ENCODE measurements at regions not wholly inside any gene's neighbourhood (a gene's known extent, or its start where the extent isn't known, plus 50 kb on each side); places are given as distances from the start of the nearest gene placed in this dataset.

GRCh38 chr5:52139888-52140615 lies 647.7 kb upstream of the ITGA1 start:
- Histone ChIP-seq H4K20me1 (ENCODE audit: control insufficient read depth, insufficient read depth) (no peaks in the 10 kb centered on the region), H3K27ac (ENCODE audit: control insufficient read depth, insufficient read depth) (no peak overlapping the region), H3K36me3 (ENCODE audit: control insufficient read depth in 2 of 2, insufficient read depth in 2 of 2, low read length in 1 of 2) (no peaks in the 10 kb centered on the region), H3K27me3 (replicated peaks in 1 of 2; ENCODE audit: control insufficient read depth in 2 of 2, insufficient read depth in 2 of 2, low read length in 1 of 2) (no peaks in the 10 kb centered on the region), H3K4me1 (ENCODE audit: control insufficient read depth, insufficient read depth, low read length) (no peaks in the 10 kb centered on the region), H3K4me2 (ENCODE audit: control insufficient read depth, insufficient read depth) (no peak overlapping the region), H3K4me3 (no peak overlapping the region), H2AFZ (ENCODE audit: control insufficient read depth, low read depth, low read length) (no peak overlapping the region), H3K79me2 (ENCODE audit: control insufficient read depth, insufficient read depth, low read length) (no peaks in the 10 kb centered on the region), H3K9me3 (replicated peaks; ENCODE audit: control insufficient read depth, insufficient read depth, low read length) (no peaks in the 10 kb centered on the region), H3K9ac (ENCODE audit: control insufficient read depth, insufficient read depth, low read length) (no peak overlapping the region)
- TF ChIP-seq SMARCA5 (IDR thresholded peaks at IDR 0.05) (no peak), RBBP5 (conservative IDR thresholded peaks at IDR 0.05) (no peak), BHLHE40 (IDR thresholded peaks at IDR 0.05; ENCODE audit: borderline replicate concordance in 1 of 2, low read depth in 2 of 2, low read length in 1 of 2) (no peak), E2F8 (IDR thresholded peaks at IDR 0.05; ENCODE audit: low read depth, partially characterized antibody) (no peak)
- RAD21 ChIA-PET (ENCODE audit: unreplicated experiment), result no interaction called here
- CTCF ChIA-PET, result no interaction called here
- intact Hi-C loops (cut with micrococcal nuclease; ENCODE audit: unreplicated experiment), result no loop called here
- WGBS (ENCODE audit: insufficient coverage, insufficient replicate concordance, low lambda C conversion rate, missing lambda C conversion rate), result 35% methylated on average over 3 of the region's 3 CpGs
- in situ Hi-C loops (cut with MboI), result no loop called here
- ATAC-seq (no peak; the same call in 2 of the 3 replicates), FAIRE-seq (no peak), DNase-seq (ENCODE audit: low read depth, low spot score) (no peak)
- BruUV-seq (replicated peaks), result no TSS peak
- POLR2A ChIA-PET, result no interaction called here
- SMC1A ChIA-PET (ENCODE audit: uncharacterized antibody, unreplicated experiment), result no interaction called here

- Histone ChIP-seq H3K4me2 (ENCODE audit: control insufficient read depth, insufficient read depth) (no peak overlapping the region), H4K20me1 (ENCODE audit: control insufficient read depth, insufficient read depth) (no peaks in the 10 kb centered on the region), H3K9ac (ENCODE audit: control insufficient read depth, insufficient read depth, low read length) (no peak overlapping the region), H3K27me3 (replicated peaks in 1 of 2; ENCODE audit: control insufficient read depth in 2 of 2, insufficient read depth in 2 of 2, low read length in 1 of 2) (no peaks in the 10 kb centered on the region), H3K4me1 (ENCODE audit: control insufficient read depth, insufficient read depth, low read length) (no peaks in the 10 kb centered on the region), H3K36me3 (ENCODE audit: control insufficient read depth in 2 of 2, insufficient read depth in 2 of 2, low read length in 1 of 2) (no peaks in the 10 kb centered on the region), H3K27ac (ENCODE audit: control insufficient read depth, insufficient read depth) (no peak overlapping the region), H3K9me3 (replicated peaks; ENCODE audit: control insufficient read depth, insufficient read depth, low read length) (no peaks in the 10 kb centered on the region), H3K79me2 (ENCODE audit: control insufficient read depth, insufficient read depth, low read length) (no peaks in the 10 kb centered on the region), H2AFZ (ENCODE audit: control insufficient read depth, low read depth, low read length) (no peak overlapping the region), H3K4me3 (no peak overlapping the region)
- BruUV-seq (replicated peaks), result no TSS peak
- ChIA-PET POLR2A (no interaction called here), SMC1A (ENCODE audit: uncharacterized antibody, unreplicated experiment) (interaction anchor here (1.7 kb wide), 1 partner anchor 10 kb away, joined by 4 read pairs; no protein-coding TSS in a partner anchor), RAD21 (ENCODE audit: unreplicated experiment) (no interaction called here), CTCF (no interaction called here)
- intact Hi-C loops (cut with micrococcal nuclease; ENCODE audit: unreplicated experiment) (no loop called here), in situ Hi-C loops (cut with MboI) (no loop called here)
- TF ChIP-seq CREB1 (IDR thresholded peaks at IDR 0.05; ENCODE audit: low read depth), result no peak
- TF ChIP-seq RBBP5 (conservative IDR thresholded peaks at IDR 0.05), result no peak
- no peak for TF ChIP-seq BCLAF1 (IDR thresholded peaks at IDR 0.05)
- TF ChIP-seq TARDBP (IDR thresholded peaks at IDR 0.05; ENCODE audit: borderline replicate concordance), result no peak
- no peak for TF ChIP-seq IRF3 (IDR thresholded peaks at IDR 0.05)
- peak; percentile 76 for ATAC-seq
- no peak for FAIRE-seq
- no peak for DNase-seq (ENCODE audit: low read depth, low spot score)
These were observed 639.0 kb upstream of the ITGA1 start for GRCh38 chr5:52148679-52149078.

Measured in GM12878 (cell line).